NCI-H82 (cell line): ENCODE measurements at regions not wholly inside any gene's neighbourhood (a gene's known extent, or its start where the extent isn't known, plus 50 kb on each side); places are given as distances from the start of the nearest gene placed in this dataset.

ENCODE experiments used
- DNase-seq: peaks from one replicate; lab custom pipeline; 2025; lab: John Stamatoyannopoulos, UW

DNA sequence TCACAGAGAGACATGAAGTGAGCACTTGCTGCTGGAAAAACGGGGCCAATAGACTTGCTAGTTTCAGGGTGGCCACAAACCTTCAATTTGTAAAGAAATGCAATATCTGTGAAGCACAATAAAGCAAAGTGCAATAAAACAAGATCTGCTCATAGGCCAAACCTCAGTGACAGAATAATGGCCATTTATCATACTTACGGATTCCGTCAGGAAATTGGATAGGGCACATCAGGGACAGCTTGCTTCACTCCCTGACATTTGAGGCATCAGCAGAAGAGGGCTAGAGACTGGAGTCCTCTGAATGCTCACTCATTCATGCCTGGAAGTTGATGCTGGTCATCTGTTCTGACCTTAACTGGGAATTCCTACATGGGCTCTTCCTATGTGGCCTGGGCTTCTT lies 165.5 kb upstream of the OPRM1 start:
- no peak for DNase-seq

DNA sequence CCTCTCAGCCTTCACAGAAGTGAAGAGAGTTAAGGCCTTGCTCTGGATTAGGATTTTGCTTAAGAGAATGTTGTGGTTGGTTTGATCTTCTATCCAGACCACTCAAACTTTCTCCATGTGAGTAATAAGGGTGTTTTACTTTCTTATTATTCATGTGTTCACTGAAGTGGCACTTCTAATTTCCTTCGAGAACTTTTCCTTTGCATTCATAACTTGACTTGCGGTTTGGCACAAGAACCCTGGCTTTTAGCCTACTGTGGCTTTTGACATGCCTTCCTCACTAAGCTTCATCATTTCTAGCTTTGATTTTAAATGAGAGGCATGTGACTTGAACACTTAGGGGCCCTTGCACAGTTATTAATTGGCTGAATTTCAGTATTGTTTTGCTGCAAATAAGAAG lies 166.1 kb upstream of the OPRM1 start:
- no peak for DNase-seq

DNA sequence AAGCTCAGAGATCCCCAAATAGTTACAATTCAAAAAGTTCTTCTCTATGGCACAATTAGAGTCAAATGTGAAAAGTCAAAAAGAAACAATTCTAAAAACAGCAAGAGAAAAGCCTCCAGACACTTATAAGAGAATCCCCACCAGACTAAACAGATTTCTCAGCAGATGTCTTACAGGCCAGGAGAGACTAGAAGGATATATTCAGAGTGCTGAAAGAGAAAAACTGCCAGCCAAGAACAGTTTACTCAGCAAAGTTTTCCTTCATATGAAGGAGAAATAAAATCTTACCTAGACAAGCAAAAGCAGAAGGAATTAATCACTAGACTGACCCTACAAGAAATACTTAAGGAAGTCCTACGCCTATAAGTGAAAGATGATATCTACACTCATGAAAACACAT lies 176.1 kb upstream of the OPRM1 start:
- no peak for DNase-seq

DNA sequence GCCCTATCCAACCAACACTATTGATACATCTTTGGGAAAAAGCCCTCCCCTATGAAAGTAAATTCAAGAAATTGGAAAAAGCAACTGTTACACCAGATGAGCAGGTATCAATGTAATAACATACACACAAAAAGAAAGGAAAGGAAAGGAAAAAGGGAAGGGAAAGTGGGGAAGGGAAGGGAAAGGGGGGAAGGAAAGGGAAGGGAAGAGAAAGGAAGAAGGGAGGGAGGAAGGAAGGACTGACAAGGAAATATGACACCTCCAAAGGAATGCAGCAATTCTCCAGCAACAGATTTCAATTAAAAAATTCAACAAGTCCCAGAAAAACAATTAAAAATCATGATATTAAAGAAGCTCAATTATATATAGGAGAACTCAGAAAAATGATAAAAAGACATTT lies 176.9 kb upstream of the OPRM1 start:
- DNase-seq = no peak

DNA sequence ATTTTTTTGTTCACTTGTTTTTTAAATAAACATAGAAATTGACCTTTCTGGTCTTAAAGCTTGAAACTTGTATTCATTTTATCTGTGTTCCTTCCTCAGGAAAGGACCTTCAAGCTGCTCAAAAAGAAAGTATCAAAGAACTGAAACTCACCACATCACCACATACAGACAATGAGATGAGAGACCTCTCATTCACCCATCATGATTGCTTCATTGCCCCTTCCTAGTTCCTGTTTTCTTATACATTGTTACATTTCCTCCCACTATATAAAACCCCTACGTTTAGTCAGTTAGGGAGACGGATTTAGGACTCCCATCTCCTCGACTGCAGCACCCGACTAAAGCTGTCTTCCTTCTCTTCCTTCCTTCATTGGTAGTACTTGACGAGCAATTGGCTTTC lies 180.5 kb upstream of the OPRM1 start:
- no peak for DNase-seq

DNA sequence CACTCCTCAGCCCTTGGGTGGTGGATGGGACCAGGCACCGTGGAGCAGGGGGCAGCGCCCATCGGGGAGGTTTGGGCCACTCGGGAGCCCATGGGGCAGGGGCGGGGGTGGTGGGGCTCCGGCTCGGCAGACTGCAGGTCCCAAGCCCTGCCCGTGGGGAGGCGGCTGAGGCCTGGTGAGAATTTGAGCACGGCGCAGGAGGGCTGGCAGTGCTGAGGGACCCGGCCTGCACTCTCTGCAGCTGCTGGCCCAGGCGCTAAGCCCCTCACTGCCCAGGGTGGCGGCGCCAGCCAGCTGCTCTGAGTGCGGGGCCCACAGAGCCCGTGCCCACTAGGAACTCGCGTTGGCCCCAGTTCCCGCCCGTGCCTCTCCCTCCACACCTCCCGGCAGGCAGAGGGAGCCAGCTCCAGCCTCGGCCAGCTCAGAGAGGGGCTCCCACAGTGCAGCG lies 182.1 kb upstream of the OPRM1 start:
- no peak for DNase-seq

DNA sequence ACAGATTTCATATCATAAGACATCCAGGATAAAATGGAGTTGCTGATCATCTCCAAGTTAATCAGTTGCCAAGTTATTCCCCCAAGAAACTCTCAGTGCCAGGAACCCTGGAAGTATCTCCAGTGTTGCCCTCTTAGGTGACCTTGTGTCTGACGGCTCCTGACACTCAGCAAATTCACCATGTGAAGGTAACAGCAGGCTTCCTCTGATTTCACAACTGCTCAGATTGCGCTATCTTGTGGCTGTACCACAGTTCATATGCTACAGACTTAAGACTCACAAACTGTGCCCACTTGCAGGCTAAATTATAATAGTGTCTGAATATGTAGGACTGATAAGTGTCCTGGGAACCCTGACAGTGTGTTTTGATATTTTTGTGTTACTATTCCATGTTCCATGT lies 186.6 kb upstream of the OPRM1 start:
- DNase-seq = no peak

DNA sequence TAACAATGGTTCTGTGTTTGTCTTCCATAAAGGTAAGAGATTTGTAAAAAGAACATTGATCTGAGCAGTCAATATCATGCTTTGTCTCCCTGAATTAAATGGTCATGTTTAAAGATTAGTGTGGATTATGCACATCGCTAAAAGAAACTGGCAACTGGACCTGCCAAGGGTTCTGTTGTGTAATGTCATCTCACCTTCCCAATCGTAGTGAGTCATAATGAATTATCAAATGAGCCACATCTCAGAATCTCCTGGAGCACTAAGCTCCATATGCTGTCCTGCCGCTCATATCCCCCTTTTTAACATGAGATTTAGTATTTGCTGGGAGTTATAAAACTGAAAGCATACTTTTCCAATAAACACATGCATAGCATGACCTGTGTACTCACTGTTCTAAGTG lies 187.0 kb upstream of the OPRM1 start:
- no peak for DNase-seq

DNA sequence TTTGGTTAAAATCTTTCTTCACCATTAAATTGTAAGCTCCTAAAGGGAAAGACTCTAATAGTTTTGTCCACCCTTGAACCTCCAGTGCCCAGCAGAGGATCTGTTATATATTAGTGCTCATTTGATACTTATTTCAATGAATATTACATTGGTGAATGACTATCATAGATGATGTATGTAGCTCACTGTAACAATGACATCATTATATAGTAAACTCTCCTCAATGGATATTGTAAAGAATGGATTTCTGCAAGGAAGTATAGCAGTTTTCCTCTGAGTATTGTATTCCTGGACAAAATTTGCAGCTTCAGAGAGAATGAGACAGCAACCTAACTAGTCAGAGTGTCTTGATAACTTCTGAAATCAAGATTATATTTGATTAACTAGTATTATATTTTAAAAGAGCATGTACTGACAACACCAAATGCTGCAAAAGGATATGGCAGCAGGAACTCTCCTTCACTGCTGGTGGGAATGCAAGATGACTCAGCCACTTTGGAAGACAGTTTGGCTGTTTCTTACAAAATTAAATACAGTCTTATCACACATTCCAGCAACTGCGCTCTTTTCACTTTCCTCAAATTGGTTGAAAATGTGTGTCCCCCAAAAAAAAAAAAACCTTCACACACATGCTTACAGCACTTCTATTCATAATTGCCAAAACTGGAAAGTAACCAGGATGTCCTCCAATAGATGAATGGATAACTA lies 189.8 kb upstream of the OPRM1 start:
- no peak for DNase-seq

DNA sequence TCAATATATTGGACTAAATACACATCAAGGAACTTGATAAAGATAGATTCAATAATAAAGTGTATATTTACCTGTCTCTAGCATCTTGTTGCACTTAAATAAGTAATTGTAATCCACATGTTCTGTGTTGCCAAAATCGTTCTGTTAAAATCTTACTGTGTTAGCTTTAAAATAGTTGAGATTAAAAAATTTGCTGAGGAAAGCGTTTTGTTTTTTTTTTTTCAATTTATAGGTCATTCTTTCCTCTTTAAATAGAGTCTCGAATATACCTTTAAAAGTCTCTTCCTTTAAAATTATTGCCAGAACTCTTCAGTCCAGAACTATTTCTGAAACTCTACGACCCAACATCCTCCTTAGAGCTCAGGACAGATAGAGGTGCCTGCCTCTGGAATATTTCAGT lies 195.6 kb upstream of the OPRM1 start:
- no peak for DNase-seq

DNA sequence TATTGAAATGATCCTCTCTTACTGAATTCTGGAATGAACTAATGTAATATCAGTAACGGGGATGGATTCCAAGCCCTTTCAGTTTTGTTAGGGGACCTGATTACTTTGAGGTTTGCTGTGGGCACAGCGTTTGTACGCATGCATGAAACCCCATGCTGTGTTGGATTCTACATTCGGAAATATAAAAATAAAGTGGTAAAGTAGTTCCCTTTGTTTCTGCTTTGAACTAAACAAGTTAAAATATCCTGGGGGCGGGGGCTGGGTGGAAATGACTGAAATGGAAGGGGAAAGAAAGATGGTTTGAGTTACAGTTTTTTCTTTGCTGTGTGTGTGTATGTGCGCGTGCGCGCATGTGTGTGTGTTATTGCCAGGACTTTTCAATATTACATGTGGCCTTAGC lies 196.5 kb upstream of the OPRM1 start:
- DNase-seq = no peak

DNA sequence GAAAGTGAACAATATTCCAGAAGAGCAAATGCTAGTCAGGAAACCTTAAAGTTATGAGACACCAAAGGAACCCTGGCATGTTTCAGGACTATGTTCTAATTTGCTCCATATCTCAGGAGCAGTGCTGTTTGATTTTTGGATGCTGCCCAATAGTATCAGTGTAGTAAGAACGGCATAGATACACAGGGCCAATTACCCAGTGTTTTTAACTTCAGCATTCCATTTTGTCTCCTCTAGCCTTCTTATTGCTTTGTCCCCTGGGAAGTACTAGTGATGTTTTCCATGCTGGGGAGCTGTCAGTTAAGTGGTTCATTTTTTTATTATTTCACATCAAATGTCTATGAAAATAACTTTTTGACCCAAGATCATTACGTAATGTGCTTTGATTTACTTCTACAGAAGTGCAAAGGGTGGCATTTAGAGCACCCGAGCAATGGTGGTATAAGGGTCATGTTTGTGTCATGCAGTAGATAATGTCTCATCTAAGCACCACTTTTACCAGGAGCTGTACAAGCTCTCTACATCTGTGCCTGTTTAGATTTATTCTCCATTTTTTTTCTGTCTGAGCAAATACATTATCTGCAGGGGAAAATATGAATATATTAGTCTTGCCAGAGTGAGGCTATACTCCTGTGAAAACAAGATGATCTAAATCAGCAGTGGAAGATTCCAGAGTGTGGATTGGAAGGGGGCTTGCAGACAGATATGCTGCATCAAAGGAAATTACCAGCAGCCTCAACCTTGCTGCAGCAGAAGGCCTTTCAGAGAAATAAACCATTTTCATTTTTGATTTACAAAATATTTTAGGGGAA lies 198.8 kb upstream of the OPRM1 start:
- no peak for DNase-seq

DNA sequence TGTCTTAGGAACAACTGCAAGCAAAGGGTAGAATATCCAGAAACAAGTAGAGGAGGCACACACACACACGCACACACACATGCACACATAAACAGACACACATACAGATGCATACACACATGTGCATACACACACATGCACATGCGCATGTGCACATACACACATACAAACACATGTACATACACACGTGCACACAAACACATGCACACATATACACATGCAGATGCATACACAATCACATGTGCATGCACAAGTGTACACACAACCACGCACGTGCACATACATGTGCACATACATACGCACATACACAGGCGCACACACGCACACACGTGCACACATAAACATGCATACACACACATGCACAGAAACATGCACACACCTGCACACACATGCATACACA lies 206.5 kb upstream of the OPRM1 start:
- no peak for DNase-seq

DNA sequence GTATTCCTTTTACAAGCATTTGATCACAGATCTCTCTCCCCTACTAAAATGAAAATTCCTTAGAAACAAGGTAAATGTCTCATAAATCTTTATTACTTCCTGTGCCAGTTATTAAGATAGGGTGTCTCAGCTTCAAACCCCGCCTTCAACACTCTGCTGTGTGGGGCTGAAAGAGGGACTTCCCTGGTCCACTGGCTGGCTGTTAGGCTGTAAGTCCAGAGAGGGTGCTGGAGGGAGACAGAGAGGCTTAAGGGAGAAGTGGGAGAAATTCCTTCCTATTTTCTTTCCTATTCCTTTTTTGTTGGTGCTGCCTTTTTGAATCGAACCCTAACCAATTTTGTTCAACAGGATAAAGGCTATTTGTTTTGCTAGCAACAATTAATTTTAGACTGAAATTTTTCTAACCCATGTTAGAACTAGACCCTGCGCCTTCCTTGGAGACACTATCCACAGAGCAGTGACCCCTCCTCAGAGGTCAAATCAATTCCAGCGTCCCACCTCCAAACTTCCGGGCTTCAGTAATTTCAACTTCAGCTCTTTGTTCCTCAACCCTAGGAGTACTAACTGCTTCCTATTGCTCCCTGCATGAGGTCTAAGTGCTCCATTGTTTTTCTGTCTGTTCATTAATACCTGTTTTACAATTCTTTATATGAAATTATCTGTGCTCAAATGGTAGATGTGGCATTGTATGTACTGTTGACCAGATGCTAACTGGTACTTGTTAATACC lies 207.5 kb upstream of the OPRM1 start:
- DNase-seq = no peak

DNA sequence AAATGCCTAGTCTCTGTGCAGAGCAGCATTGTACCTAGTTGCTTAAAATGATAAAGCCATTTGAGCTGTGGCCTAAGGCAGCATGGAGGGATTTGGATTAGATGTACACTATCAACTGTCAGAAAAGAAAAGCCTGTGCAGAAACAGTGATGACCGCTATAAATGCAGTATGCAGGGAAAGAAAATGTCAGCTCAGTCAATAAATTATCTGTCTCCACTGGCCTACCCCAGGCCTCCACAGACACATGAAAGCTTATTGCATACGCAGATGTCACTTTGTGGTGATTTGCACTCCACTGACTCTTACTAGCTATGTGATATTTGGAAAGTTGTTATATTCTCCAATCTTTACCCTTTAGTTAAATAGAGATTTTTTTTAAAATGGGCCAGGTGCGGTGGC lies 221.9 kb upstream of the OPRM1 start:
- DNase-seq = no peak

DNA sequence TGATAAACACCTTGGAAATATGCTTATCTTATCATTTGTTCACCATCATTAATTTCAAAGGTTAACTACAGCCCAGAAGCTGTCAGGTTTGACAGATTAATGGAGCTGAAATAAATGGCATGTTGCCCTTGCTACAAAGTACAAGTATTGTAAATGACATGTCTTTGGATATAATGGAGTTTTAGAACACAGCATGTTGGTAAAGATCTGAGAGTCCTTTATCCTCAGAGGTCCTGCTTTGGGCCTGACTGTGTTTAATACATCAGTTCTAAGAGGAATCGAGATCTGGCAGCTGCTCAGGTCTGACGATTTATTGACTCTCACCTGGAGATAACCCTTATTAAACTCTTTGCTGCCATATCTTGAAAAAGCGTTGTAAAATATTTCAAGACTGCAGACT lies 222.7 kb upstream of the OPRM1 start:
- no peak for DNase-seq

DNA sequence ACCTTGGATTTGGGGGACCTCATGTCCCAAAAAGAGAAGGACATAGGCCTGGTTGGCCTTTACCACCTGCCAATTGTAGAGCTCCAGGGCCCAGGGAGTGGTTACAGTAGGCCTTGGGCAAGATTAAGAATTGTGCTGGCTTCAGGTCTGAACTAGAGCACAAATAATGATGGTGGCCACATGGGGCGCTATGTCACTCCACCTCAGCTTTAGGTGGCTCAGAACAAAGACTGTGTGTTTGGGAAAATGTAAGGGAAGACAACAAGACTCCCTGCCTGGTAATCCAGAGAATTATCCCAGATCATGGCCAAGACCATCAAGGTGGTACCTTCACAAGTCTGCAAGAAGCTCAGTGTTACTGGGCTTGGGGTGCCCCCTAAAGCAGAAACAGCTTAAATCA lies 224.9 kb upstream of the OPRM1 start:
- DNase-seq = peak; percentile 7

DNA sequence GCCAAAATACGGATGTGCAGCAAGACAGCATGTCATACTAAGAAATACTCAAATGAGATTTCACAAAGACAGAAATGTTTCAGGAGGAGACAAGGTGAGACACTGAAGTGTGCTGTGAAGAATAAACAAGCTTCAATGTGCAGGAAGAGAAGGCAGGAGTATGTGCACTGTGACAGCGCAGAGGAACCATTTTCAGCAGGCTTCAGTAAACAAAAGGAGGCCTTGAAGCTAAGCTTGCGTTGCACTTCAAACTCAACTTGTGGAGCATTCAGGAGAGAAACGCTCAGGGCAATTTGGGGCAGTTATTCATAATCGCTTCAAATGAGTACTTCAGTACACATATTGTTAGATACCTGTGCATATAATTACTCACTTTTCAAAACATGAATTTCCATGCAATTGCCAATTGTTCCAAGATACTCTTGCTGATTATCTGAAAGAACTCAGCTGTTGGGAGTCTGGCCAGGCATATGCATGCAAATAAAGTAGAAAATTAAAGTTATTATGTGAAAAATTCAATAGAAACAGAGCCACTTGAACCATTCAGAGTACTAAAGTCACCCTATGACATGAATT lies 234.2 kb upstream of the OPRM1 start:
- DNase-seq = no peak

DNA sequence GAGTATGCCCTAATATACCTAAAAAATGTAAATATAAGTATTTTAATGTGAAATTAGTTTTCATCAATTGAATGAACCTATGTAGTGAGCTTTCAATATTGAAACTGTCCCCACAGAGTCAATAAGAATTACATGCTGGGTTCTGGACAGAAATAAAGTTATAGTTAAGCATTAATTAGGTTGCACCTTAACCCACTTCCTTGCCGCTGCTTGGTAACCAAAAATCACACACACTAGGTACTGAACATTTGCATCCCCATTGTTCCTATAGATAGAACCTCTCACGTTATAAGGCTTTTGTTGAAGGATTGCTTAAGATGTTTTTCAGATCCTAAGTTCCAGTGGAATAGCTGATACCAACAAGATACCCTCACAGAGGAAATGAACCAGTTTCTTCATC lies 237.1 kb upstream of the OPRM1 start:
- no peak for DNase-seq

DNA sequence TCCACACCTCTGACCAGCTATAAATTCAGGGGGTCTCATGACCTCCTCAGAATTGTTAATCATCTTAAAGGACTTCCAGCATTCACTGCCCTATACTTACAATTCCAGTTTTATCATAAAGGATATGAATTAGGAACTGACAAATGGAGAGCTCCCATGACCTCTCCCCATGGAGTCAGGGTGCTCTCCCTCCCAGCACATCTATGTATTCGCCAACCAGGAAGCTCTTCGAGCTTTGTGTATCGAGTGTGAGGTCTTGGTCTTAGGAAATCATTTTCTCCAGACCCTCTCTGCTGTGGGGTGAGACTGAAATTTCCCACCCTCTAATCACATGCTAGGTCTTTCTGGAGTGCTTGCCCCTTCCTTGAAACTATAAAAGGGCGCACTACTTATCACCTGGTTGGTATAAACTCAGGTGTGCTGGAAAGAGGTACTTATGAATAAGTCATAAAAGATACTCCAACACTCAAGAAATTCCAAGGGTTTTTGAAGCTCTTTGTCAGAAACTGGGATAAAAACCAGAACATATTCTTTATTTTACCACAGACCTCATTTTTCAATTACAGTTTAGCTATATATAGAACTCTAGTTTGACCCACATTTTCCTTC lies 238.4 kb upstream of the OPRM1 start:
- no peak for DNase-seq

DNA sequence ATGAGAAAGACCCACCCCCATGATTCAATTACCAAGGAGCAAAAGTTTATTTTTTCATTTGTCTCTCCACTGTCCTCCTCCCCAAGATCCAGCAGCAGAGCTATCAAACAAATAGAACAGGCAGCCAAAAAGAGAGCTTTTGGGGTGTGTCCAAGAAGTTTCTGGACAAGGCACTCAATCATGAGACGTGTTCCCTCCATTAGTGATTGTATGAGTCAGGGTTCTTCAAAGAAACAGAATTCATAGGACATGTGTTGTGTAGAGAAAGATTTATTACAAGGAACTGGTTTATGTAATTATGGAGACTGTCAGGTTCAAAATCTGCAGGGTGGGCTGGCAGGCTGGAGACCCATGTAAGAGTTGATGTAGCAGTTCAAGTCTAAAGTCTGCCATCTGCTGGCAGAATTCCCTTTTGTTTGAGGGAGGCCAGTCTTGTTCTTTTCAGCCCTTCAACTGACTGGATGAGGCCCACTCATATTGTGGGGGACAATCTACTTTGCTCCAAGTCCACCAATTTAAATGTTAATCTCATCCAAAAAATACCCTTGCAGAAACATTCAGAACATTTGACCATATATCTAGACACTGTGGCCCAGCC lies 248.1 kb upstream of the OPRM1 start:
- DNase-seq = peak; percentile 53

DNA sequence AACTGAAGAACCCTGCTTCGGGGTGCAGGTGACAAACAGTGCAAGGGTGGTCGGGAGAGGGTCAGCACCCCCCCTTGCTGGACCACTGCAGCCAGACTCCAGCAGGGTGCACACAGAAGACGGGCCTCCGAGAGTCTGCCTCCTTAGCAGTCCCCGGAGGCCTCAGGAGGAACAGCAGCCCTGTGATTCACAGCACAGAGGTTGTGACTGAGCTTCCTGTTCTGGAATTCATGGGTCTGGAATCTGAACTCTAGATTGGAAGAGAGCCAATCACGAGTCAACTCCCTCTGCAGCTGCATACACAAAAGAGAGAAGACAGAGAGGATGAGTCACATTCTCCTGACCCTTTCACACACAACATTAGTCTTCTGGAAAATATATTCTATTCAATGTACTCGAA lies 249.0 kb upstream of the OPRM1 start:
- no peak for DNase-seq
